GM19351 (cell line): ENCODE measurements at regions not wholly inside any gene's neighbourhood (a gene's known extent, or its start where the extent isn't known, plus 50 kb on each side); places are given as distances from the start of the nearest gene placed in this dataset.

ENCODE experiments used
- ATAC-seq: cut with Tn5 transposase; IDR thresholded peaks from one replicate; pipeline ENCODE4 v1.9.1; 2021; ENCODE audit warnings: mild to moderate bottlenecking, moderate library complexity; ENCODE audit not compliant: unreplicated experiment

DNA sequence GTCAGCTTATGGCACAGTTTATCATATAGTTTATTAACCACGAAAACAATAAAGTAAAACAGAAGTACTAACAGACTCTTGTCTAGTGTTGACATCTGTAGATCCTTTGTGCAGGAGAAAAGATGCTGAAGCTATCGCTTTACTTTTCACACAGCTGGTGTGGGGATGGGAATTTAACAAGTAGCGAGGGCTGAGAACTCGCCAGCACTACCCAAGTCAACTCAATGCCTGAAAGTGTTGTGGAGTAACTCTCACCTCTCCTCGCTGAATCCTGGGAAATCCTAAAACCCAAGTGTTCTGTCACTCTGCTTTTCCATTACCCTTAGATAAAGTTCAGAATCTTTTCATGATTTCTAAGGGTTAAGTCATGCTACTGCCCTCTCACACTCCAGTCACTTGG, 264.2 kb downstream of the BMP4 start:
- no peak for ATAC-seq

DNA sequence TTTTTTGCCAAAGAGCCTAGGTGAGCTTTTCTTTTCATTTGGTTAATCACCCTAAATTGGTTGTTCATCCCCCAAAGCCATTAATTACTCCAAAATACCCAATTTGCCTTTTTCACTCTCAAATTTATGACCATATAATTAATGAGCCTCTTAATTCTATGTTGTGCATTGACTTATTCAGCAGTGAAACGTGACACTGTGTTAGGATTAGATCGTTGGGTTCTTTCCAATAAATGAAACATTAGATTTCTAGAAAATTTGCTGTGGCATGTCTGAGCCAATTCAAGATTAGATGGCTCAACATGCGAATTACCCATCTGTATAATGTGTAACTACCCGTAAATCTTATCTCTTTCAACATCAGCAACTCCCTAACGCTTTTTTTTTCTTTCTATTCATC, 273.4 kb downstream of the BMP4 start:
- ATAC-seq = no peak

DNA sequence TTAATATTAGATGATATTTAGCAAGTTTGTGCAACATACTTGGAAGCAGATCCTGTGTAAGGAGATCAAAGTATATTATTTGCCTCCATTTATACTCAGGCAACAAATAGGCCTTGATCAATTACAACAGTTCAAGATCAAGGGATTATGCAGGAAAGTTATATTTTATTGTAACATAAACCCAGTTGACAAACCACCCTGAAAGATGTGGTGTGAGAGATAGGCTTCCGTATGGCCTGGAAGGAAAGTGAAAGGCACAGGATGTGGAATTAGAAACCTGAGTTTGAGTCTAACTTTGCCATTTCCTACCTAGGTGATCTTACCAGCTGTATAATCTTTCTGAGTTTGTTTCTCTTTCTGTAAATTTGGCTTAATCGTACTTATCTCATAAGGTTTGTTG, 284.1 kb downstream of the BMP4 start:
- ATAC-seq = no peak

DNA sequence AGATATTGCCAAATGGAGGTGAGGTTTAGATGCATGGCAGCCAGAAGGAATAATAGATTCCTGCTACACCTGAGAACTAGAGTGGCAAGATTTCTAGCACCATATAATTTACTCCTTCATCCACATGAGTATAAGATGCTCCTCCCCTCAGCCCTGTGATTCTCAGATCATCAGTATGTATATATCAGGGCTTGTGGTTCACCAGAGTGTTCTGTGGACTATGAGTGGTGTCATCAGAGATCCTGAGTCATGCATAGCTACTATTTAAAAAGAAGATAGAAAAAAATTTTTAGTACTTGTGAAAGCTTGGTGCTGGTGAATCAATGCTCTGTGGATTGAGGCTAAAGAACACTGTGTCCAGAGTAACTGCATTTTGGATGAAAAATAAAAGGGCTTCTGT, 285.9 kb downstream of the BMP4 start:
- no peak for ATAC-seq

DNA sequence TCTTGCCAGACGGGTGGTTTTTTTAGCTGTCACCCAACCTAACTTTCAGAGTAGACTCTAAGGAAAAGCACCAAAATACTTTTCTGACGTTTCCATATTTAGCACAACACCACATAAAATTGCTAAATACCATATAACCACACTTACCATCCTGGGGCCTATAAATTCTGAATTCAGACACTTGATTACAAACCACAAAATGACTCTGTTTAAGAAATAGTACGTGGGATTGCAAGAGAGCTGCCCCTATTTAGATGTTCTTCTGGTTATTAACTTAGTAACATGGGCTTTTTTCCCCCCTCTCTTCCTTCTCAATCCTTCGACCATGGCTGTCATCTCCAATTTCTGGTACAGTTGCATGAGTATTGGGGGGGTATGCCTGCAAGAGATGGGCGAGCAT, 287.7 kb downstream of the BMP4 start:
- ATAC-seq = no peak

DNA sequence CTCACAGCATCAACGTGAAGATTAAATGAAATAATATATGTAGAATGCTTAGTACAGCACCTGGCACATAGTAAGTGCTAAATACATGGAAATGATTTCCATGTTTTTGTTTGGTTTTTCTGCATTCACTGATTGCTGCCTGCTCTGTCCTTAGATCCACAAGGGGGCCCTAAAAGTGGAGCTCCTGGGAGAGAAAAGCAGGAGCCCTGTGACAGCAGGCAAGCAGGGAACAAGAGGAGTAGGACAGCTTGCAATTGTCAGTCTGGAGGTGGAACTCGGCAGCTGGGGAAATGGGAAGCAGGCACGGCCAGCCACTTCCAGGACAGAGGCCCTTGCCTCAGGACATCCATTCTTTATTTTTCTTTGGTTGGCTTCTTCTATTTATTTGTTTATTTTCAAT, 292.9 kb downstream of the BMP4 start:
- no peak for ATAC-seq

DNA sequence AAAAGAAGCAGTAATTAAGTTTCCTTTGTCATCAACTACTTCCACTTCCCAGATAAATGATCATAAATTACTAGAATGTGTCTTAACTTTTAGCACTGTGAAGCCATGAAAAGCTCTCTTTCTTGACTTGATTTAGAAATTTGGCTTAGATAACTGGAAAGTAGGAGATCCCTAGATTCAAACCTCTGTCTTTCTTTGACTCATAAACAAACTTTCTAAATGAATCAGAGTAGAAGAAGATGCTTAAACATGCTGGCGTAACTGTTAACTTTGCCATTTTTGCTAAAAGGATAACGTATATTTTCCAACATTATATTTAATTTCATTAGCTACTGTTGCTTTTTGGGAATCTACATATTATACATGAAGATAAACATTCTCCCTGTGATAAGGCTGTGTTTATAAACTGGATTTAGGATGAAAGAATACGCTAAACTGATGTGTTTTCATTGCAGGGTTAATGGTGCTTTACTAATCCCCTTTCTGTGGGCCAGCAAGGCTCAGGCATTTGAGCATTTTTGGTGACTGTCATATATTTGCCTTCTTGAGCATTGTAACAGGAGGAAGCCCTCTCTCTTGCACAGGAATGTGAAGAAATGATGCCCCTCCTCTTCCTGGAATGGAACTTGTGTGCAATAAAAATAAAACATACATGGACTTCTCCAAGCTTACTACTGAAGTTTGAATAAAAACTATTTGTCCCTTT, 301.4 kb downstream of the BMP4 start:
- peak; percentile 83 for ATAC-seq

DNA sequence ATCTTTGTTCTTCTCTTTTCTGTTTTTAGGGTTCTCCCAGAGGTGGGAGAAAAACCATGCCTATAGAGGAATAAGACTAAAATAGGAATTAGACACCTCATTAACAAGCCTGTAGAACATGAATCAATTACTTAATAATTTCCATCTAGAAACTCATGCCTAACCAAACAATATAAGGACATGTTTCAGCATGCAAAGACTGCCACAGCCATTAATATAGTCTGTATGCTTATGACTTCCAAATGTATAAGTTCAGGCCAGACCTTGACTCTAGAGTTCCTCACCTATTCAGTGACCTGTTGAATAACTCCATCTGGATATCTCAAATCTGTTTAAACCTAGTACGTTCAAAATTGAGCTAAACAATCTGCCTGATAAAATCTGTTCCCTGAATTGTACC, 304.6 kb downstream of the BMP4 start:
- no peak for ATAC-seq

DNA sequence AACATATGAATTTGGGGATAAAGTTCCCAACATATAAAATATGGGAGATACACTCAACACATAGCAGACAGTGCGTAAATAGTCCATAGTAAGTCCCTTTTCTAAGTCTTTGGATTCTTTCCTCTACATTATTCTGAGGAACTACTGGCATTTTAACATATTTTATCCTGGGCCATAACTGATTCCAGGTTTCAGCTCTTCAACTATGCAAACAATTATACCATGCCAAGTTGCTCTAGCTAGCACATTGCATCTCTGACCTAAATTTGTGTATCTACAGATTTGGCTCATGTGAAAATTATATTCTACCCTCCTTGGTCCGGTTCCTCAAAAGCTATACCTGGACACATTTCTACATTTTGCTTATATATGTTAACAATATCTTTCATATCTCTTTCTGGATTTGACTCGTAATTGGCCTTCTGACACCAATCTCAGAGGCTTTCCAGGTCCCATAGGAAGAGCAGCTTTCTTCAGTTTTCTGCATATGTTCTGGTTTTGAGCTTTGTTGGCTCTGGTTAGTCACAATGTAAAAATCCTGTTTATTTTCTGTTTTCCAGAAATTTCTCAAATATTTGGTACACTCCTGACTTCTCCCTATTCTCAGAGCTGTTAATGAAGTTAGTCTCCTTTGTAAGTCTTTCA, 305.4 kb downstream of the BMP4 start:
- no peak for ATAC-seq

DNA sequence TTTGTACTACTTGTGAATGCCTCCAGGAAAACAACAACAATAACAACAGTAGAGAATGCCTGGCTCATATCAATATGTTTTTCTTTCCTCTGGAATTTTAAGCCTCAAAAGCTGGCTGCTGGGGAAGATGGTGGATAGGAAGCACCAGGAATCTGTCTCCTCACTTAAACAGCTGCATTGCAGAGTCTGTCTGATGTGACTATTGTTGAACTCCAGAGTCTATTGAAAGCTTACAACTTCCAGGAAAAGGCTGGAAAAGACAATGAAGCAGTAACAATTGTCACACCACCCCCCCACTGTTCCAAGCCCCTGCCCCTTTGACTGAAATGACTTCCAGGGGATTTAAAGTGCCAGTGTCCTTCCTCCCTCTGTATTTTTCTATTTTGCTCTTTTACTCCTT, 309.7 kb downstream of the BMP4 start:
- no peak for ATAC-seq

DNA sequence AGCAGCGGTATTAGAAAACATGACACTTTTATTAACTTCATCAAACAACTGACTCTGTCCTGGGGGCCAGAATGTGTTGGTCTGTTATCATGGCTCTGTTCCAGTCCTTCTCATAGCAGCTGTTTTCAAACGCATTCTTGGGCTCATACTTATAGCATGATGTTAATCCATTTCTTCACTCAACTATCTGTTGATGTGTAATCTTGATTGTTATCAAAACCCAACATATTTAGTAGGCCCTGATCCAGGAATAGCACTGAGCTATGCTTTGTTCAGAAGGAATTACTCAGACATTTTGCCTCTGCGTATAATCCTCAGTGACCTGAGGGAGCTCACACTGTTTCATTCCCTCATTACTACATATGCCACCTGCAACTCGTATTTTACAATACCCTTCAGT, 315.9 kb downstream of the BMP4 start:
- no peak for ATAC-seq

DNA sequence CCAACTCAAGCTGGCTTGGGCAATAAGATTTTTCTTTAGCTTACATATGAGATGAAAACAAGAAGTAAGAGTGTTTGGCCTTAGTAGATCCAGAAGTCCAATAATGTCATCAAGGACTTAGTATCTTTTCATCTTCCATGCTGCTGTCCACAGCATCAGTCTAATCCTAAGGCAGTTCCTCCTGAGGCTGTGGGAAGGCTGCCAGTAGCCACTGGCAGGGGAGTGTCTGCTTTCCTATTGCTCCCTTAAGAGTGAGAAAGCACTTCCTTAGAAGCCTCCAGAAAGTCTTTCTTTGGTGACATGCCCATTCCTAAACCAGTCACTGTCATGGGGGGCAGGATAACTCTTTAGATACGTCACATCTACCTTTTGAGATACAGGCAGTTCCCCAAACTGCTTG, 317.7 kb downstream of the BMP4 start:
- ATAC-seq = no peak

DNA sequence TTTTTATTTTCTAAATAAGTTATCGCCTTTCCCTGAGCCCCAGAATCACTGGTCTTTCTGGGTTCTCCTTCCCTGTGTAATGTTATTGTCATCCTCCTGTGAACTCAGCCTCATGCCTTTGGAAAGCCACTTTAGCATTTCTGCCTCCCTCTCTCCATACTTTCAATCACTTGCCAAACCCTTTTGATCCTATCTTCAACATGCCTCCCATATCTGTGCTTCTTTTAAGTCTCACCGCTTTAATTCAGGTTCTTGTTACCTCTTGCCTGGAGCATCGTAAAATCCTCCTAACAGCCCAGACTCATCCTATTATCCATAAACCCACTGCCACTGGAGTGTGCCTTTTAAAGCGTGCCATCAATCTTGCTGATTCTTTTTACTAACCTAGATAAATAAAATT, 321.8 kb downstream of the BMP4 start:
- no peak for ATAC-seq

DNA sequence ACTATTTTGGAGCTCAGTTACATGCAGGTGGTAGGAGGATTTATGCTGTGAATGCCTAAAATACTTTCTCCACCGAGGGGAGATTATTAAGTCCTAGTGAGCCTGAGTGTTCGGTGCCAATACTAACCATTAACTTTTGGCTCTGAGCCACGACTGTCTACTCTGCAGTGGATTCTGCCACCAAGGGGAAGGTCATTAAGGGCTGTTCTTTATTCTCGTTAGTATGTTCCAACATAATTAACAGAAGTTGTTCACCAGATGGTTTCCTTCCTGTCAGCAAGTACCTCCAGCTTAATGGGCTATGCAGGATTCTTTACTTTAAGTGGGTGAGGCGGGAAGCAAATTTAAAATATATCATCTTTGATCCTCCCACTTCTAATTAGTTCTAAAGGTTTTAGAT, 326.3 kb downstream of the BMP4 start:
- ATAC-seq = no peak

DNA sequence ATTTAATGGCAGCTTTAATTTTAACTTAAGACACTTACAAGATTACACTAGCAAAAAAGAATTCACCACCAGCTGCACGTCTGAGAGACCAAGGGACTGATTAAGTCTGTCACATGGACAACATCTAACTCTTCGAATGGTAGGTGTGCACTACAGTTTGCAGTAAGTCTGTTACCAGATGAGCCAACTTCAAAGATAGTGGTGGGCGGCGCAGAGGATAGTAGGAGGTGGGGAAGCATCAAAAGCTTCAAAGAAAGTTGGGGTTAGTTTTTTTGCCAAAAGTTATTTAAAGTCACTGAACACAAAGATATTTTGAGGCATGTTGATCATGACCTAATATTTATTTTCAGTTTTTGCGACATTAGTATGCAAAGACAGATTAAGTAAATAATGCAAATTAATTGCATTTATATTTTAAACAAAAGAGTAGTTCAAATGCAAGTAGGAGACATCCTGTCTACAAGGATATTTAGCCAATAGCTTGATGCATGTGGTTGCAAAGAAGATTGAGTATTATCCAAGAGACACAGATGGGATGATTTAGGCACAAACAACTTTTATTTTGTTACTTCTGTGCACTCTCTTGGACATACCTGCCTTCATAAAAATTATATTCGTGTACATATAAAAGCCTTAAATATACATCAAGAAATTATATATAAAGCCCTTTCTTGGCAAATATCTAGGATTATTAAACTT, 327.7 kb downstream of the BMP4 start:
- peak; percentile 55 for ATAC-seq

DNA sequence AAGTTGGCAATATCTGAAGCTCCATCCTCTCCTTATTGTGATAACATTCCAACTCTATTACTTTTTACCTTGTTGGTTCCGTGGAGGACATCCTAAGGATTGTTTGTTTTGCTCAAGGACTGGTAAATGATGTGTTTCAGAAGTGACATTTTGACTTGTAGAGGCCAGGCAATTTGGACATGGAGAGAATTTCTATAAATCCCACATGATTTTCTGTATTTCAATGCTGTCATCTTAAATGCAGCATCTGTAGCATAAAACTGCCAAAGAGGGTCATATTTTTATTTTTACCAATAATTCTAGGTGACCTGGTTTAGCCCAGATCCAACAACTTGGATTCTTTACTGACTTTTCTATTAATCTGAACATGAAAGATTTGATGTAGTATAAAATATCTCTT, 328.4 kb downstream of the BMP4 start:
- ATAC-seq = no peak

DNA sequence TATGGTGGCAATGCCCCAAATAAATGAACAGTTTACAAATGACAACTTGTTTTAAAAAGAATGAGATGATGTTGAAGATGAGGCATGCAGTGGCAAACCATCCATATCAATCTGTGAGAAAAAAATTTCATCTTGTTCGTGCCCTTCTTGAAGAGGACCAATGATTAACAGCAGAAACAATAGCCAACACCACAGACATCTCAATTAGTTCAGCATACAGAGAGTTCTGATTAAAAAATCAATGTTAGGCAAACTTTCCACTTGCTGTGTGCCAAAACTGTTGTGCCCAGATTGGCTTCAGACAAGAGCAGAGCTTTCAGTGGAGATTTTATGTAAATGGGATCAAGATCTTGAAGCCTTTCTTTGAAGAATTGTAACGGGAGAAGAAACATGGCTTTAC, 329.9 kb downstream of the BMP4 start:
- no peak for ATAC-seq

DNA sequence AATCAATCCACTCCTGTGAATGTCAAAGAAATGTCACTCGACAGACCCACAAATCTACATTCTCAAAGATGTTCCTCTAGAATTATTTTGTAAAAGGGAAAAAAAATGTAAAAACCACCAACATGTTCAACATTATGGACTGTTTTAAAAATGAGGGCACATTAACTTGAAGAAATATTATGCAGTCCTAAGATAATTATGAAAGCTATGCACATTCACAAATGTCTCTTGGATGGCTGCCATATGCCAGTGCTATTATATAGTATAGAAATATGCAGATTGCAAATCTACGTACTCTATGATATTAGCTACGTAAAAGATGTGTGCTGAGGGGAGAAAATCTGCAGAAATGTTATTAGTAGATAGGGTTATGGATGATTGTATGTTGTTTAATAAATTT, 334.2 kb downstream of the BMP4 start:
- ATAC-seq = no peak

DNA sequence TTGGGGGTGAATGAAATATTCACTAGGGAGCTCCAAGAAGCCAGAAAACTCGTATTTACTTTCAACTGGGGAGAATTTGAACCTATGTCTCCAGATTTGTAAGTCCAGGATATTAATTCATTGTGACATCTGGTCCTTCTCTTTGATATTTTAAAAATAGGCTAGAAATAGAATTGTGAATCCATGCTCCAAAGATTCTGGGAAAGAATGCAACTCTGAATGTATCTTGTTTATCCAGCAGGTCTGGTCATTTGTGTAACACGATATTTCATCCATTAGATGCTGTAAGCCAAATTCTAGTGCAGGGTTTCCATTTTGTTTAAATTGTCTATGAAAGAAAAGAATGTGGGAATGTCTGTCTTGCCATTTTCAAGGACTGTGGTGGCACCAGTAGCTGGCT, 334.7 kb downstream of the BMP4 start:
- no peak for ATAC-seq

DNA sequence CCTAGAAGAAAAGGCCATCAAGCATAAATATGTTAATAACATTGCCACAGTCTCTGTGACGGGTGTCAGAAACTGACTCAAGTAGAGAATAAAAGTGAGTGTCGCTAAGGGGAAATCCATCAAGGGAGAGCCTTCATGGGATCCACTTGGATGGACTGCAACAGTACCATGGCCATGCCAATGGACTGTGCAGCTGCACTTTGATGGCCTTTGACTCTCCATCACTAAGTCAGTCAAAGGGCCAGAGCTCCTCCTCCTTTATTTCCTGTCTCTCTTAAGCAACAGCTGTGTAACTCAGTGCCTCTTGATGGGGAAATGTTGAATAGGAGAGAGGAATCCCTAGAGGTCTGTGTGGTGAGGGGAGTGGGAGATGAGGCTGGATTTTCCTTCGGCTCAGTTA, 335.2 kb downstream of the BMP4 start:
- no peak for ATAC-seq

DNA sequence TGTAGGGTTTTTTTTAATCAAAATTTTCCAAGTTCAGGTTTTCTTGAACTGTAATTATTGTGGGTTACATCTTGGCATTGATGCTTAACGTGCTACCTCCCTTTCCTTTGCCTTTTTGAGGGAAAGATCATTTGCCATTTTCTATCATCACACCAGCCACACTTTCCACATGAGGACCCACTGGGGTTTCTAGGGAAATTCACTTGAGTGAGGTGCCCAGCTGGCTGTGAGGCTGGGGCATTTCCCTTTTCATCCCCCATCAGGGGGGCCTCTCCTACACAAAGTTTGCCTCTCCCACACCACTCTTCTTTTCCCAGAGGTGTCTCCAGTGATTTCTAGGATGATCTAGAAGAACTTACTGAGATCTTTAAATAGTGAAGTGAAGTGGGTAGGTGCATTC, 335.7 kb downstream of the BMP4 start:
- no peak for ATAC-seq

DNA sequence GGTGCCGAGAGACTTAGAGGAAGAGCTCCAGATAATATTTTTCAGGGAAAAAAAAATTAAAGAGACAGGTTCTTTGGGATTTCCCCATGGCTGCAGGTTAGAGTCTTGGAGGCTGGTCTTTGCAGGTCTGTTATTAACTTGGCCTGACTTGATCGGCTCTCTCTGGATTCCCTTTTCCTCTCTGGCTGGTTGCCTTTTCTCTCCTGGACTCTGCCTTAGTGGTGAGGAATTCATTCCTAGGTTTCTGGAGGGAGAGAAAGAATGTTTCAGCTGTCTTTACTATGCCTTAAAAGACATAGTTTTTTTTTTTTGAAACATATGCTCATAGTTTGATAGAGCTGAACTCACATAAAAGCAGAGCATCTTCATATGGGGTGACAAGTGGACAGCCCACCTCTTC, 336.3 kb downstream of the BMP4 start:
- ATAC-seq = no peak
